HL-60 (cell line): ENCODE measurements at regions not wholly inside any gene's neighbourhood (a gene's known extent, or its start where the extent isn't known, plus 50 kb on each side); places are given as distances from the start of the nearest gene placed in this dataset.

ENCODE experiments used
- DNase-seq, 2 experiments: peaks; one replicate each; pipeline ENCODE4 v3.0.0-alpha.2; 2010 to 2020; ENCODE audit warnings: low read depth in 1 of 2, low spot score in 1 of 2
- H3K27ac ChIP-seq: fragments of 250-450 bp; sonication (Bioruptor Pico); replicated peaks from 2 replicates; pipeline ENCODE4 v1.5.1; 2020; ENCODE audit warnings: mild to moderate bottlenecking, moderate library complexity
- H3K27me3 ChIP-seq: fragments of 250-450 bp; sonication (Bioruptor Pico); 2 replicates; pipeline ENCODE4 v1.5.1; 2021; ENCODE audit warnings: mild to moderate bottlenecking, moderate library complexity; ENCODE audit not compliant: insufficient read depth, poor library complexity, severe bottlenecking
- H3K4me3 ChIP-seq: replicated peaks from 2 replicates; pipeline ENCODE4 v1.5.1; 2011; ENCODE audit warnings: mild to moderate bottlenecking, control low read depth, low read length; ENCODE audit not compliant: insufficient read depth
- CTCF ChIP-seq: IDR thresholded peaks from one replicate; pipeline ENCODE4 v1.5.1; 2011; ENCODE audit warnings: low read length, control low read depth, inconsistent platforms; ENCODE audit not compliant: insufficient read depth
- GABPA ChIP-seq: IDR thresholded peaks from 2 replicates; pipeline ENCODE4 v1.6.1; 2012; ENCODE audit warnings: low read depth
- POLR2AphosphoS5 ChIP-seq: IDR thresholded peaks from 2 replicates; pipeline ENCODE4 v1.6.1; 2012; ENCODE audit warnings: low read depth
- SPI1 ChIP-seq: IDR thresholded peaks from 2 replicates; pipeline ENCODE4 v1.6.1; 2012; ENCODE audit warnings: low read depth, mild to moderate bottlenecking, borderline replicate concordance
- TF ChIP-seq, protein P1 (sequence below): IDR thresholded peaks from 2 replicates; pipeline ENCODE4 v1.6.1; 2012; ENCODE audit warnings: low read depth; ENCODE audit not compliant: insufficient replicate concordance

DNA sequence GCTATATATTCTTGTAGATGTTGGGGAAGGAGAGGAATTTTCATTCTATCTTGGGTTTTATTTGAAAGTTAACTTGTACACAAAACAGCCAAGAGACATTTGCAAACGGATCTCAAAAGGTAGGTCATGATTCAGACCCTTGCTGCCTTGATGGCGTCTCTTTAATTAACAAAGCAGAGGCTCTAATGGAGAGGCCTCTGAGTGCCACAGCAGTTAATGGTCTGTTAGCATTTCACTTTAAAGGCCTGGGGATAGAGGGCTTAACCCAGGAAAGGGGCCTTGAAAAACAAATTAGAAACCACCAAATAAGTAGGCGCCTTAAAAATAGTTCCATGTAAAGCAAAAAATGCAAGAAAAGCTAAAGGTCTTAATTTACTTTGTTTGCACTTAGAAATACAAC lies 836.9 kb upstream of the CELF4 start:
- Histone ChIP-seq H3K4me3 (no peak overlapping the region), H3K27ac (no peak overlapping the region), H3K27me3 (no peaks in the 10 kb centered on the region)
- no peak for DNase-seq
- TF ChIP-seq SPI1: no peak
- TF ChIP-seq GABPA: no peak
- no peak for TF ChIP-seq POLR2AphosphoS5
- TF ChIP-seq, protein P1, sequence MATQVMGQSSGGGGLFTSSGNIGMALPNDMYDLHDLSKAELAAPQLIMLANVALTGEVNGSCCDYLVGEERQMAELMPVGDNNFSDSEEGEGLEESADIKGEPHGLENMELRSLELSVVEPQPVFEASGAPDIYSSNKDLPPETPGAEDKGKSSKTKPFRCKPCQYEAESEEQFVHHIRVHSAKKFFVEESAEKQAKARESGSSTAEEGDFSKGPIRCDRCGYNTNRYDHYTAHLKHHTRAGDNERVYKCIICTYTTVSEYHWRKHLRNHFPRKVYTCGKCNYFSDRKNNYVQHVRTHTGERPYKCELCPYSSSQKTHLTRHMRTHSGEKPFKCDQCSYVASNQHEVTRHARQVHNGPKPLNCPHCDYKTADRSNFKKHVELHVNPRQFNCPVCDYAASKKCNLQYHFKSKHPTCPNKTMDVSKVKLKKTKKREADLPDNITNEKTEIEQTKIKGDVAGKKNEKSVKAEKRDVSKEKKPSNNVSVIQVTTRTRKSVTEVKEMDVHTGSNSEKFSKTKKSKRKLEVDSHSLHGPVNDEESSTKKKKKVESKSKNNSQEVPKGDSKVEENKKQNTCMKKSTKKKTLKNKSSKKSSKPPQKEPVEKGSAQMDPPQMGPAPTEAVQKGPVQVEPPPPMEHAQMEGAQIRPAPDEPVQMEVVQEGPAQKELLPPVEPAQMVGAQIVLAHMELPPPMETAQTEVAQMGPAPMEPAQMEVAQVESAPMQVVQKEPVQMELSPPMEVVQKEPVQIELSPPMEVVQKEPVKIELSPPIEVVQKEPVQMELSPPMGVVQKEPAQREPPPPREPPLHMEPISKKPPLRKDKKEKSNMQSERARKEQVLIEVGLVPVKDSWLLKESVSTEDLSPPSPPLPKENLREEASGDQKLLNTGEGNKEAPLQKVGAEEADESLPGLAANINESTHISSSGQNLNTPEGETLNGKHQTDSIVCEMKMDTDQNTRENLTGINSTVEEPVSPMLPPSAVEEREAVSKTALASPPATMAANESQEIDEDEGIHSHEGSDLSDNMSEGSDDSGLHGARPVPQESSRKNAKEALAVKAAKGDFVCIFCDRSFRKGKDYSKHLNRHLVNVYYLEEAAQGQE: no peak
- TF ChIP-seq CTCF: no peak

- DNase-seq: no peak
- H3K4me3 ChIP-seq: no peak overlapping the region
- H3K27me3 ChIP-seq: no peaks in the 10 kb centered on the region
- TF ChIP-seq, protein P1: no peak
- TF ChIP-seq CTCF (no peak), SPI1 (no peak), GABPA (no peak), POLR2AphosphoS5 (no peak)
- no peak overlapping the region for H3K27ac ChIP-seq
Observed at GRCh38 chr18:38397094-38397493, 831.5 kb upstream of the CELF4 start.

DNA sequence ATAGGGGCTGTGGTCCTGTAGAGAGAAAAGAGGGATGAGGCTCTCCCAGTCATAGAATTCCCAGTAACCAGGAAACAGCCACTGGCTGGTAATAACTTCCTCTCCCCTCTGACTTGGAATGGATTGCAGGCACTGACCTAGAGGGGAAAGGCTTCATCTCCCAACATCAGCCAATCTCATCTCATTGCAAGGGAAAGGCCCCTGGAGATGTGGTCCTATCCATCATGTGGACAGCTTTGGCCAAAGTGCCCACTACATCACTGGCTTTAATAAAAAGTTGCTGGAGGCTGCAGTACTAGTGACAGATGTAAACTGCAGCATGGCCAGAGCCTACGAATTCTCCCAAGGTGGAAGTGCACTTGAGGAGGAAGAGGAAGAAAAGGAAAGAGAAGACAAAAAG lies 820.5 kb upstream of the CELF4 start:
- H3K27me3 ChIP-seq: no peaks in the 10 kb centered on the region
- no peak for TF ChIP-seq POLR2AphosphoS5
- no peak for TF ChIP-seq GABPA
- TF ChIP-seq, protein P1: no peak
- no peak for TF ChIP-seq SPI1
- no peak for TF ChIP-seq CTCF
- DNase-seq: no peak
- no peak overlapping the region for H3K4me3 ChIP-seq
- no peak overlapping the region for H3K27ac ChIP-seq
